ENCODE measurements at regions not wholly inside any gene's neighbourhood (a gene's known extent, or its start where the extent isn't known, plus 50 kb on each side); places are given as distances from the start of the nearest gene placed in this dataset.

DNA sequence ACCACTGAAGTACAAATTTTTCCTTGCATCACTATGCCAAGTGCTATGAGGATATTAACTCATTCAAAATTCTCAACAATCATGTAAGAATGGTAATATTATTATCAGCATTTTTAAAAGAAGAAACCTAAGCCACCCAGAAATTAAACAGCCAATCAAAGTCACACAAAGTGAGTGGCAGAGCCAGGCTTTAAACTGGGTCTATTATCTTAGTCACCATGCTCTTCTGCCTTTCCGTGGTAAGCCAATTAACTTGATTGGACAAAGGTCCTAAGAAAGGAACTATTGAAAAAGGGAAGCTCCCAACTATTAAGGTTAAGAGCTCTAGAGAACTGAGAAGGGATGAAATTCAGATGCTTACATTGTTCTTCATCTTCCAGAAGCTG lies 111.5 kb downstream of the ASB9 start:
- no peak overlapping the region for H3K4me2 ChIP-seq (ENCODE audit: low read length)
- no peaks in the 10 kb centered on the region for H3K36me3 ChIP-seq (ENCODE audit: control insufficient read depth, insufficient read depth, low read length)
- H3K27ac ChIP-seq = no peak overlapping the region
- no peak overlapping the region for H3K9ac ChIP-seq
- no peaks in the 10 kb centered on the region for H3K27me3 ChIP-seq (ENCODE audit: control insufficient read depth, insufficient read depth, low read length)
- H3K4me1 ChIP-seq = no peaks in the 10 kb centered on the region
- no peaks in the 10 kb centered on the region for H3K79me2 ChIP-seq
- no peaks in the 10 kb centered on the region for H3K9me3 ChIP-seq (ENCODE audit: control insufficient read depth, low read length)
- H2AFZ ChIP-seq = no peak overlapping the region
- H3K4me3 ChIP-seq (ENCODE audit: low read depth, low read length) = no peak overlapping the region
- TF ChIP-seq, protein P1, sequence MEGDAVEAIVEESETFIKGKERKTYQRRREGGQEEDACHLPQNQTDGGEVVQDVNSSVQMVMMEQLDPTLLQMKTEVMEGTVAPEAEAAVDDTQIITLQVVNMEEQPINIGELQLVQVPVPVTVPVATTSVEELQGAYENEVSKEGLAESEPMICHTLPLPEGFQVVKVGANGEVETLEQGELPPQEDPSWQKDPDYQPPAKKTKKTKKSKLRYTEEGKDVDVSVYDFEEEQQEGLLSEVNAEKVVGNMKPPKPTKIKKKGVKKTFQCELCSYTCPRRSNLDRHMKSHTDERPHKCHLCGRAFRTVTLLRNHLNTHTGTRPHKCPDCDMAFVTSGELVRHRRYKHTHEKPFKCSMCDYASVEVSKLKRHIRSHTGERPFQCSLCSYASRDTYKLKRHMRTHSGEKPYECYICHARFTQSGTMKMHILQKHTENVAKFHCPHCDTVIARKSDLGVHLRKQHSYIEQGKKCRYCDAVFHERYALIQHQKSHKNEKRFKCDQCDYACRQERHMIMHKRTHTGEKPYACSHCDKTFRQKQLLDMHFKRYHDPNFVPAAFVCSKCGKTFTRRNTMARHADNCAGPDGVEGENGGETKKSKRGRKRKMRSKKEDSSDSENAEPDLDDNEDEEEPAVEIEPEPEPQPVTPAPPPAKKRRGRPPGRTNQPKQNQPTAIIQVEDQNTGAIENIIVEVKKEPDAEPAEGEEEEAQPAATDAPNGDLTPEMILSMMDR (IDR thresholded peaks at IDR 0.05) = no peak

DNA sequence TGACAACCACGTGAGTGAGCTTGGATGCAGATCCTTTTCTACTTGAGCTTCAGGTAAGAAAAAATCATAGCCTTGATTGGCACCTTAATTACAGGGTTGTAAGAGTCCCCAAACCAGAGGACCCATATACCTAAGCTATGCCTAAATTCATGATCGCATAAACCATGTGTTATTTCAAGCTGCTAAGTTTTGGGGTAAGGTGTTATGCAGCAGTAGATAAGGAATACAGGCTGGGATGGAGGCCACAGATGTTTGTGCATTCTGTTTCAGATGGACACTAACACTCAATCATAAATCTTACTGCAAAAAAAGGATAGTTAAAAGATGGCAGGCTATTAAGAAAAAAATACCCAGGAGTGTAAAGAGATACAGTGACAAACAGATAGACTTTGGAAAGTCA lies 112.3 kb downstream of the ASB9 start:
- no peak overlapping the region for H3K27ac ChIP-seq
- no peak overlapping the region for H3K9ac ChIP-seq
- no peaks in the 10 kb centered on the region for H3K4me1 ChIP-seq
- no peaks in the 10 kb centered on the region for H3K27me3 ChIP-seq (ENCODE audit: control insufficient read depth, insufficient read depth, low read length)
- H3K36me3 ChIP-seq (ENCODE audit: control insufficient read depth, insufficient read depth, low read length) = no peaks in the 10 kb centered on the region
- H3K9me3 ChIP-seq (ENCODE audit: control insufficient read depth, low read length) = no peaks in the 10 kb centered on the region
- H3K4me3 ChIP-seq (ENCODE audit: low read depth, low read length) = no peak overlapping the region
- no peak overlapping the region for H2AFZ ChIP-seq
- H3K79me2 ChIP-seq = no peaks in the 10 kb centered on the region
- no peak overlapping the region for H3K4me2 ChIP-seq (ENCODE audit: low read length)
- TF ChIP-seq, protein P1 (IDR thresholded peaks at IDR 0.05) = no peak

DNA sequence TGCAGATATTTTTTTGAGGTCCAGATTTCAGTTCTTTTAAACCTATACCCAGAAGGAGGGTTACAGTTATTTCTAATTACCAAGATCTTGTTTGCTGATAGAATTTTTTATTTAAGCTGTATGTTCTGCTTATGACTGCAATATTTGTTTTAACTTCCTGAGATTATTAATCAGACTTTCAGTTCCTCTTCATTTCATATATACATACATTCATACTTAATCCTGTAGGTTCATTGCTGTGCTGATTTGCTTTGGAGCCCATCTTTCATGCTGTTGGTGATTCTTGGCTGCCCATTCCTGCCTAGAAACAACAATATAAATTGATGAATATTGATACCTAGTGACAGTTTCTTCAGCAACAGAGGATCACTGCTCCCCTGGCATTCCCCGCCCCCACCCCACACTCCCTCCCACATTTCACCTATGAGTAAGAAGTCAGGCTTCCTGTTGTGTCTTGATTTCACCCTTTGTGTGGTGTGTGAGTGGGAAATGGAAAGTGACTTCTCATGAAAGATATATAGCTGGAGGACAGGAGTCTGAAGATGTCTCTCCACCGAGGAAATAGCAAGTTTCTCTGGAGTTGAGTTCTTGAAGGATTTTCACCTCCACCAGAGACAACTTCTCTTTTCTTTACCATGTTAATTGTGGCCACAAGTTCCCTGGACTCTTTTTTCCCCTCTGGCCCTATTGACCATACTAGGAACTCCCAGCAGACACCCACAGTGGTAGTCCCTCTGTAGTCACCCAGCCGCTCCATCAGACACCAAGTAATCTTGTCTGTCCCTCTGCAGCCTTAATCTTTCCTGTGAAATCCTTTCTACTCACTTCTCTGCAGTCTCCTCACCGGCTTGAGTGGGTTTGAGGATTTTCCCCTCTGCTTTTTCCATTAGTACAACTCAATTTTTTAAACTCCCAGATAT lies 118.4 kb downstream of the ASB9 start:
- Histone ChIP-seq H3K4me1 (no peaks in the 10 kb centered on the region), H3K9ac (no peak overlapping the region), H3K9me3 (ENCODE audit: control insufficient read depth, low read length) (no peaks in the 10 kb centered on the region), H2AFZ (no peak overlapping the region), H3K36me3 (ENCODE audit: control insufficient read depth, insufficient read depth, low read length) (no peaks in the 10 kb centered on the region), H3K27ac (no peak overlapping the region), H3K79me2 (no peaks in the 10 kb centered on the region), H3K4me2 (ENCODE audit: low read length) (no peak overlapping the region), H3K27me3 (ENCODE audit: control insufficient read depth, insufficient read depth, low read length) (no peaks in the 10 kb centered on the region), H3K4me3 (ENCODE audit: low read depth, low read length) (no peak overlapping the region)
- TF ChIP-seq, protein P1 (IDR thresholded peaks at IDR 0.05) = no peak

DNA sequence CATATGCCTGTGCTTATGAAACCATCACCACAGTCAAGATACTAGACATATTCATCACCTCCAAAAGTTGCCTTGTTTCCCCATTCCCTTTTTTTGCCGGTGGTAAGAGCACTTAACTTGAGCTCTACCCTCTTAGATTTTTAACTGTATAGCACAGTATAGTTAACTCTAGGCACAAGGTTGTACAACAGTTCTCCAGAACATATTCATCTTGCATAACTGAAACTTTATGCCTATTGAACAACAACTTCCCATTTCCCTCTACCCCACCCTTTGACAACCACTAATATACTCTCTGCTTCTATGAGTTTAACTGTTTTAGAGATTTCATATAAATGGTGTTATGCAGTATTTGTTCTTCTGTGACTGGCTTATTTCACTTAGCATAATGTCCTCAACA lies 119.3 kb downstream of the ASB9 start:
- Histone ChIP-seq H3K27me3 (ENCODE audit: control insufficient read depth, insufficient read depth, low read length) (no peaks in the 10 kb centered on the region), H3K9ac (no peak overlapping the region), H3K4me2 (ENCODE audit: low read length) (no peak overlapping the region), H3K4me3 (ENCODE audit: low read depth, low read length) (no peak overlapping the region), H3K9me3 (ENCODE audit: control insufficient read depth, low read length) (no peaks in the 10 kb centered on the region), H3K27ac (no peak overlapping the region), H3K4me1 (no peaks in the 10 kb centered on the region), H2AFZ (no peak overlapping the region), H3K79me2 (no peaks in the 10 kb centered on the region), H3K36me3 (ENCODE audit: control insufficient read depth, insufficient read depth, low read length) (no peaks in the 10 kb centered on the region)
- TF ChIP-seq, protein P1 (IDR thresholded peaks at IDR 0.05) = no peak

DNA sequence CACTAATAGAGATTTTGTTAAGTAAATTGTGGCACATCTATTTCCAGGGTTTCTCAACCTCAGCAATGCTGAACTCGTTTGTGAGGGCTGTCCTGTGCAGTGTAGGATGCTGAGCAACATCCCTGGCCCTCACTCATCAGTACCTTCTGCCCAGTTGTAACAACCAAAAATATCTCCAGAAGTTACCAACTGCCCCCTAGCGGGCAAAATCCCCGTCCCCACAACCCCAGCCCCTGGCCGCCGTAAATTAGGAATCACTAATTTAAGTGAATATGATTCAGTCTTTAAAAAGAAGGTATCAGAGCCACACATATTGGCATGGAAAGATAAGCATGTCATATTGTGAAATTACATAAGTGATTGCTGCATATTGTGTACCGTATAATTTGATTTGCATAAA lies 123.4 kb downstream of the ASB9 start:
- no peaks in the 10 kb centered on the region for H3K4me1 ChIP-seq

More for the DNA sequence above, 123.4 kb downstream of the ASB9 start:
- Histone ChIP-seq H3K4me3 (ENCODE audit: low read depth, low read length) (no peak overlapping the region), H3K27me3 (ENCODE audit: control insufficient read depth, insufficient read depth, low read length) (no peaks in the 10 kb centered on the region), H3K36me3 (ENCODE audit: control insufficient read depth, insufficient read depth, low read length) (no peaks in the 10 kb centered on the region), H3K79me2 (no peaks in the 10 kb centered on the region), H2AFZ (no peak overlapping the region), H3K27ac (no peak overlapping the region), H3K4me2 (ENCODE audit: low read length) (no peak overlapping the region), H3K9ac (no peak overlapping the region), H3K9me3 (ENCODE audit: control insufficient read depth, low read length) (no peaks in the 10 kb centered on the region)
- TF ChIP-seq, protein P1 (IDR thresholded peaks at IDR 0.05) = no peak
